NB4 (cell line): ENCODE measurements at regions not wholly inside any gene's neighbourhood (a gene's known extent, or its start where the extent isn't known, plus 50 kb on each side); places are given as distances from the start of the nearest gene placed in this dataset.
"Not testable (repeated sequence)": the region's sequence is repeated elsewhere in the genome, so short reads cannot be mapped to it uniquely, and the experiment has no call there.

Experiments used
- DNase-seq: peaks from one replicate; pipeline ENCODE4 v3.0.0; 2010; ENCODE audit warnings: low read depth
- H3K4me3 ChIP-seq: one replicate; pipeline ENCODE4 v1.5.1; 2011; ENCODE audit warnings: mild to moderate bottlenecking, low read depth, low read length, moderate library complexity
- MYC ChIP-seq: IDR thresholded peaks from 2 replicates; pipeline ENCODE4 v1.6.1; 2011; ENCODE audit warnings: low read depth, low read length
- POLR2A ChIP-seq: IDR thresholded peaks from 2 replicates; pipeline ENCODE4 v1.6.1; 2011; ENCODE audit warnings: mild to moderate bottlenecking; ENCODE audit not compliant: insufficient read length; ENCODE audit errors: extremely low read depth
- TF ChIP-seq, protein P1 (sequence below): IDR thresholded peaks from one replicate; pipeline ENCODE4 v1.5.1; 2012; ENCODE audit warnings: low read depth, low read length
- TF ChIP-seq, protein P2 (sequence below): IDR thresholded peaks from 2 replicates; pipeline ENCODE4 v1.6.1; 2011; ENCODE audit warnings: low read depth, low read length

DNA sequence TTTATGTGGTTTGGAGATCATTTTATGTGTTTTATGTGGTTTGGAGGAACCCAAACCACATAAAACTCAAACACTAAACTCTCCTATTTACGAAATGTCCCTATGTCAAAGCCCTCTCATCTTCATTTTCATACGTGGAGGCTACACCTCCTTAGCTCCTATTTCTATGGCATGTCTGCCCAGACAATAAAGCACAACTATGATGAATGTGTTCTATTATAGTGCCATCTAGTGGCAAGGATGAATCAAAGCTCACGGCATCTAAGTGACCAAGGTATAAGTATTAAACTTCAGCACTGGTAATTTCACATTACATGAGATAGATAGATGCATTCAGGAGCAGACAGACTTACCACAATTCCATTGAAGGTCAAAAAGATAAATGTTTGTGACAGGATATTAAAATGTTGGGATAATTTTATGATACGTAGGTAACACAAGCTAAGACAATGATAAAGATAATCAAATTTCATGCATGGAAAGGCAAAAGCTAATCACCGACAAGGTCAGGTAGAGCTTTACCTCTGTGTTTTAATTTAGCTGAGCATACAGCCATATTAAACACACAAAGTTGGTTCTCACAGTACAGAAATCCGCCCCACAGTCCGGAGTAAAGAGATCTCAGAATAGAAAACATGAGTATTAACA, 130.6 kb upstream of the FHIT start:
- TF ChIP-seq POLR2A (no peak), MYC (no peak)
- TF ChIP-seq, protein P1, sequence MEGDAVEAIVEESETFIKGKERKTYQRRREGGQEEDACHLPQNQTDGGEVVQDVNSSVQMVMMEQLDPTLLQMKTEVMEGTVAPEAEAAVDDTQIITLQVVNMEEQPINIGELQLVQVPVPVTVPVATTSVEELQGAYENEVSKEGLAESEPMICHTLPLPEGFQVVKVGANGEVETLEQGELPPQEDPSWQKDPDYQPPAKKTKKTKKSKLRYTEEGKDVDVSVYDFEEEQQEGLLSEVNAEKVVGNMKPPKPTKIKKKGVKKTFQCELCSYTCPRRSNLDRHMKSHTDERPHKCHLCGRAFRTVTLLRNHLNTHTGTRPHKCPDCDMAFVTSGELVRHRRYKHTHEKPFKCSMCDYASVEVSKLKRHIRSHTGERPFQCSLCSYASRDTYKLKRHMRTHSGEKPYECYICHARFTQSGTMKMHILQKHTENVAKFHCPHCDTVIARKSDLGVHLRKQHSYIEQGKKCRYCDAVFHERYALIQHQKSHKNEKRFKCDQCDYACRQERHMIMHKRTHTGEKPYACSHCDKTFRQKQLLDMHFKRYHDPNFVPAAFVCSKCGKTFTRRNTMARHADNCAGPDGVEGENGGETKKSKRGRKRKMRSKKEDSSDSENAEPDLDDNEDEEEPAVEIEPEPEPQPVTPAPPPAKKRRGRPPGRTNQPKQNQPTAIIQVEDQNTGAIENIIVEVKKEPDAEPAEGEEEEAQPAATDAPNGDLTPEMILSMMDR = peak; percentile 48
- TF ChIP-seq, protein P2, sequence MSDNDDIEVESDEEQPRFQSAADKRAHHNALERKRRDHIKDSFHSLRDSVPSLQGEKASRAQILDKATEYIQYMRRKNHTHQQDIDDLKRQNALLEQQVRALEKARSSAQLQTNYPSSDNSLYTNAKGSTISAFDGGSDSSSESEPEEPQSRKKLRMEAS = no peak

DNA sequence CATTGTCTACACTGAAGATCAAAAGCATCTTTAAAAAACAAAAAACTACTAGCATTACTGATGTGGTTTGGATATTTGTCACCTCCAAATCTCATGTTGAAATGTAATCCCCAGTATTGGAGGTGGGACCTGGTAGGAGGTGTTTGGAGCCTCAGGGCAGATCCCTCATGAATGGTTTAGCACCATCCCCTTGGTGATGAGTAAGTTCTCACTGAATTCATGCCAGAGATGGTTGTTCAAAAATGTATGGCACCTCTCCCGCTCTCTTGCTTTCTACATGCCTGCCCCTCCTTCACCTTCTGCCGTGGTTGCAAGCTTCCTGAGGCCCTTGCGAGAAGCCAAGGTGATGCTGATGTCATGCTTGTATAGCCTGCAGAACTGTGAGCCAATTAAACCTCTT, 136.6 kb upstream of the FHIT start:
- H3K4me3 ChIP-seq = no peak overlapping the region
- TF ChIP-seq, protein P1 = no peak
- TF ChIP-seq POLR2A (no peak), MYC (no peak)
- TF ChIP-seq, protein P2 = no peak
- no peak for DNase-seq

More for the DNA sequence above, 130.6 kb upstream of the FHIT start:
- no peak overlapping the region for H3K4me3 ChIP-seq
- DNase-seq = peak; percentile 51

DNA sequence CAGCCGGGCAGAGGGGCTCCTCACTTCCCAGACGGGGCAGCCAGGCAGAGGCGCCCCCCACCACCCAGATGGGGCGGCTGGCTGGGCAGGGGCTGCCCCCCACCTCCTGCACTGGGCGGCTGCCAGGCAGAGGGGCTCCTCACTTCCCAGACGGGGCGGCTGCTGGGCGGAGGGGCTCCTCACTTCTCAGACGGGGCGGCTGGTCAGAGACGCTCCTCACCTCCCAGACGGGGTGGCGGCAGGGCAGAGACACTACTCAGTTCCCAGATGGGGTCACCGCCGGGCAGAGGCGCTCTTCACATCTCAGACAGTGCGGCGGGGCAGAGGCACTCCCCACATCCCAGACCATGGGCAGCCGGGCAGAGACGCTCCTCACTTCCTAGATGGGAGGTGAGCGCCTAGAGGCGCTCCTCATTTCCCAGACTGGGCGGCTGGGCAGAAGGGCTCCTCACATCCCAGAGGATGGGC, 142.3 kb upstream of the FHIT start:
- DNase-seq, H3K4me3 ChIP-seq: not testable (repeated sequence)

DNA sequence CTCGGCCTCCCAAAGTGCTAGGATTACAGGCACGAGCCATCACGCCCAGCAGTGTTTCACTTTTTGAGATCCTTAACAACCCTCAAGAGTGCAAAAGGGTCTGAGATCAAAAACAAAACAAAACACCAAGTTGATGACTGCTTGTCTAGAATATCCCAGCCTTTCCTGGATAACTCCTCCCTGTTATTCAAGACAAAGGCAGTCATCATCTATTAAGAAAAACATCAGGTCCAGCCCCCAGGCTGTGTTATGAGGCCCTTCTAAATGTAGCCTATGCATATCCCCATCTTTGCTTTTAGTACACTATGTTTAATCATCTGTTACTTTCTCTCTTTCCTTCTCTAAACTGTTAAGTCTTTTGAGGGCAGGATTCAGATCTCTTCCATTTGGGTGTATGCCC, 150.1 kb upstream of the FHIT start:
- H3K4me3 ChIP-seq = no peak overlapping the region
- no peak for TF ChIP-seq MYC
- TF ChIP-seq, protein P2 = no peak
- no peak for TF ChIP-seq POLR2A
- TF ChIP-seq, protein P1 = no peak
- no peak for DNase-seq

DNA sequence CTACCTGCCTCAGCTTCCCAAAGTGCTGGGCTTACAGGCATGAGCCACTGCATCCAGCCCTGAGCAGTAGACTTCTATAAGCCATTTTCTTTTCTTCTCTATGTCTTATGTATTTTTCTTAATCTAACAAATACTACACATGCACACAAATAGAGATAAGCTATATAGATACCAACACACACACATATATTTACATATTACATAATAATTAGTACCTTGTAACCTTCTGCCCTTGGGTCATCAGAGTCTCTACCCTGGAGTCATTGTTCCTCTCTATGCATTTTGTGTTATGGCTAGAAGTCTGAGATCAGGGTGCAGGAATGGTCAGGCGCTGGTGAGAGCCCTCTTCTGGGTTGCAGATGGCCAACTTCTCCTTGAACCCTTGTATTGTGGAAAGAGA, 154.0 kb upstream of the PTPRG start:
- DNase-seq = no peak
- TF ChIP-seq MYC = no peak
- TF ChIP-seq, protein P2 = no peak
- TF ChIP-seq, protein P1 = no peak
- TF ChIP-seq POLR2A = no peak

DNA sequence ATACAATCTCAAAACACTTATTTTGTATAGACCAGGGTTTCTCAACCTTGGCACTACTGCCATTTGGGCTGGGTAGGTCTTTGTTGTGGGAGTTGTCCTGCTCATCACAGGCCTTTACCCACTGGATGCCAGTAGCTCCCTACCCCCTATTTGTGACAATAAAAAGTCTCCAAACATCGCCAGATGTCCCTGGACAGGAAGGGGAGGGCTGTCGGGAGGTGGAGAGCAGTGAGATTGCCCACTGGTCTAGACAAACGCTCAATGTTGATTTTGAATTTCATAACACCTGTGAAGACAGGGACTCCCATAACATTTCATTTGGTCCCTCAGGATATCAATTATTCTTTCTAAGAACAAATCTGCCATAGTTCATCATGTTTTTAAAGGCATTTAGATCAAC, 151.7 kb upstream of the PTPRG start:
- no peak overlapping the region for H3K4me3 ChIP-seq

More for the DNA sequence above, 154.0 kb upstream of the PTPRG start:
- H3K4me3 ChIP-seq = no peak overlapping the region

DNA sequence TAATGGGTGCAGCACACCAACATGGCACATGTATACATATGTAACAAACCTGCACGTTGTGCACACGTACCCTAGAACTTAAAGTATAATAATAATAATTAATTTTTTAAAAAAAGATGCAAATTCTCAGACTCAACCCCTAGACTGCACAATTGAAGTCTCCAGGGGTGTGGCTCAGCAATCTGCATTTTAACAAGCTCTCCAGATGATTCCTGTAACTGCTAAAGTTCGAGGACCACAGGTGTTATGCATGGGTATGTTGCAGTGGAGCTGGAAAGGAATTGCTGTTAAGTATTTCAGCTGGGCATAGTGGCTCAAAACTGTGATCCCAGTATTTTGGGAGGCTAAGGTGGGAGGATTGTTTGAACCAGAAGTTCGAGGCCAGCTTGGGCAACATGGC, 151.0 kb upstream of the PTPRG start:
- H3K4me3 ChIP-seq, DNase-seq: not testable (repeated sequence)

More for the DNA sequence above, 151.7 kb upstream of the PTPRG start:
- DNase-seq = no peak
- no peak for TF ChIP-seq POLR2A
- TF ChIP-seq, protein P1 = no peak
- TF ChIP-seq MYC = no peak
- TF ChIP-seq, protein P2 = no peak
